Left colon (tissue), 2 donors: ENCODE measurements at regions not wholly inside any gene's neighbourhood (a gene's known extent, or its start where the extent isn't known, plus 50 kb on each side); places are given as distances from the start of the nearest gene placed in this dataset.

ENCODE experiments used
- ATAC-seq: fragments of 200-7000 bp; cut with Tn5 transposase; one replicate; pipeline ENCODE4 v1.9.1; 2020; ENCODE audit warnings: mild to moderate bottlenecking, moderate library complexity
- DNase-seq, 2 donors: peaks; one replicate each; pipeline ENCODE4 v3.0.0-alpha.2; 2020
- intact Hi-C, 2 donors: fragments of 100-400 bp; cut with DNase I in 1 of 2; cut with micrococcal nuclease in 1 of 2; formaldehyde crosslinking; loops; one replicate each; pipeline versions ENCODE4 v1.11.2 to v1.14.0; 2022; cut with DNase I, micrococcal nuclease
- donor health status: DM: no; HTN: no; CAD: no.
- donor health status: DM: yes; HTN: yes; CAD: no.

GRCh38 chr1:60599574-60599973 is 482.8 kb upstream of the NFIA start:
- no peak for DNase-seq
- intact Hi-C loops = no loop called here
- no peak for ATAC-seq

- ATAC-seq (no peak), DNase-seq (no peak)
- intact Hi-C loops = no loop called here
These were observed 484.1 kb upstream of the NFIA start for GRCh38 chr1:60598041-60598910.

- no peak for ATAC-seq
- DNase-seq = no peak
- intact Hi-C loops = no loop called here
These were observed 485.3 kb upstream of the NFIA start for GRCh38 chr1:60596791-60597750.

GRCh38 chr1:60591583-60591982 is 490.8 kb upstream of the NFIA start:
- intact Hi-C loops = no loop called here
- ATAC-seq (no peak), DNase-seq (no peak)

- ATAC-seq (no peak), DNase-seq (no peak)
- intact Hi-C loops = no loop called here
These were observed 492.4 kb upstream of the NFIA start for GRCh38 chr1:60589916-60590315.

GRCh38 chr1:60589046-60589748 is 493.2 kb upstream of the NFIA start:
- intact Hi-C loops = no loop called here

GRCh38 chr1:60584371-60584770 is 498.0 kb upstream of the NFIA start:
- ATAC-seq = no peak
- no peak for DNase-seq
- intact Hi-C loops = no loop called here

More at GRCh38 chr1:60589046-60589748, 493.2 kb upstream of the NFIA start:
- ATAC-seq = no peak
- no peak for DNase-seq

- DNase-seq (no peak), ATAC-seq (no peak)
- intact Hi-C loops = no loop called here
These were observed 498.7 kb upstream of the NFIA start for GRCh38 chr1:60583696-60584095.

- DNase-seq = no peak
- intact Hi-C loops = no loop called here
These were observed 500.7 kb upstream of the NFIA start for GRCh38 chr1:60581455-60582220.

GRCh38 chr1:60577029-60577428 is 503.5 kb upstream of the C1orf87 start:
- intact Hi-C loops = no loop called here
- DNase-seq (no peak), ATAC-seq (no peak)

More at GRCh38 chr1:60581455-60582220, 500.7 kb upstream of the NFIA start:
- no peak for ATAC-seq

- DNase-seq (no peak), ATAC-seq (no peak)
These were observed 501.9 kb upstream of the C1orf87 start for GRCh38 chr1:60575326-60575977.

GRCh38 chr1:60573726-60574409 is 500.3 kb upstream of the C1orf87 start:
- ATAC-seq (peak; percentile 53), DNase-seq (no peak)
- intact Hi-C loops = no loop called here

More at GRCh38 chr1:60575326-60575977, 501.9 kb upstream of the C1orf87 start:
- intact Hi-C loops = no loop called here

- DNase-seq (no peak), ATAC-seq (peak; percentile 47)
- intact Hi-C loops = no loop called here
These were observed 499.6 kb upstream of the C1orf87 start for GRCh38 chr1:60573121-60573520.

GRCh38 chr1:60572378-60572777 is 498.8 kb upstream of the C1orf87 start:
- DNase-seq (no peak), ATAC-seq (no peak)
- intact Hi-C loops = no loop called here

GRCh38 chr1:60571811-60572210 is 498.2 kb upstream of the C1orf87 start:
- intact Hi-C loops = no loop called here
- ATAC-seq (no peak), DNase-seq (no peak)

- DNase-seq (no peak), ATAC-seq (no peak)
- intact Hi-C loops = no loop called here
These were observed 495.6 kb upstream of the C1orf87 start for GRCh38 chr1:60569189-60569588.

- DNase-seq = no peak
- intact Hi-C loops = no loop called here
- ATAC-seq = no peak
These were observed 493.7 kb upstream of the C1orf87 start for GRCh38 chr1:60567256-60567655.
